B cell (primary cell): ENCODE measurements at regions not wholly inside any gene's neighbourhood (a gene's known extent, or its start where the extent isn't known, plus 50 kb on each side); places are given as distances from the start of the nearest gene placed in this dataset.

Experiments
- ATAC-seq: fragments of 200-7000 bp; cut with Tn5 transposase; one replicate; pipeline ENCODE4 v1.10.0; 2021; ENCODE audit warnings: low read depth, mild to moderate bottlenecking, moderate number of reproducible peaks, moderate library complexity
- CTCF ChIA-PET: fragments of 350-600 bp; sonication (Branson Sonifier 250); formaldehyde crosslinking; loops from one replicate; lab custom pipeline; 2021; ENCODE audit warnings: antibody characterized with exemption, inconsistent platforms; lab: Charles Lee
- POLR2A ChIA-PET: fragments of 350-600 bp; sonication (Branson Sonifier 250); formaldehyde crosslinking; loops from one replicate; lab custom pipeline; 2021; ENCODE audit warnings: antibody characterized with exemption; lab: Charles Lee
- DNase-seq: peaks from one replicate; pipeline ENCODE4 v3.0.0; 2013
- H2AFZ ChIP-seq: 2 replicates; pipeline ENCODE4 v1.6.1; 2012; ENCODE audit warnings: mild to moderate bottlenecking, low read depth, low read length; ENCODE audit not compliant: insufficient read depth, poor library complexity, severe bottlenecking
- H3K27ac ChIP-seq, 2 donors: 1 replicate in 1 of 2; 2 replicates in 1 of 2; pipeline ENCODE4 v1.5.1; 2012 to 2013; ENCODE audit warnings: low read length in 2 of 2, mild to moderate bottlenecking in 2 of 2, moderate library complexity in 1 of 2
- H3K27me3 ChIP-seq, 4 experiments: fragments of 200-600 bp in 1 of 4; sonication (generic) in 1 of 4; replicated peaks in 1 of 4; 1 replicate in 2 of 4; 2 replicates in 2 of 4; pipeline versions ENCODE4 v1.6.1 to v1.7.0; 2013 to 2016; ENCODE audit warnings: low read length in 3 of 4, mild to moderate bottlenecking in 2 of 4, mixed read lengths in 1 of 4, moderate library complexity in 1 of 4; ENCODE audit not compliant: insufficient read depth in 4 of 4, control insufficient read depth in 3 of 4; ENCODE audit errors: control extremely low read depth in 1 of 4
- H3K36me3 ChIP-seq, 2 experiments: replicated peaks in 1 of 2; 1 replicate in 1 of 2; 2 replicates in 1 of 2; pipeline versions ENCODE4 v1.6.1 to v1.7.1; 2013; ENCODE audit warnings: low read length in 1 of 2; ENCODE audit not compliant: insufficient read depth in 2 of 2, control insufficient read depth in 1 of 2; ENCODE audit errors: control extremely low read depth in 1 of 2, extremely low read depth in 1 of 2
- H3K4me1 ChIP-seq, 2 donors: fragments of 200-600 bp in 1 of 2; sonication (generic) in 1 of 2; 1 replicate in 1 of 2; 2 replicates in 1 of 2; pipeline versions ENCODE4 v1.5.1 to v1.6.1; 2013 to 2017; ENCODE audit warnings: low read length in 2 of 2; ENCODE audit not compliant: control insufficient read depth in 2 of 2, insufficient read depth in 2 of 2
- H3K4me2 ChIP-seq: replicated peaks from 2 replicates; pipeline ENCODE3; 2012; ENCODE audit warnings: mild to moderate bottlenecking, low read depth, low read length; ENCODE audit not compliant: poor library complexity, severe bottlenecking
- H3K4me3 ChIP-seq, 5 experiments: fragments of 200-600 bp in 1 of 5; sonication (generic) in 1 of 5; 1 replicate in 3 of 5; 2 replicates in 2 of 5; pipeline versions ENCODE4 v1.5.1 to v1.7.0; 2011 to 2016; ENCODE audit warnings: low read length in 4 of 5, mild to moderate bottlenecking in 4 of 5, low read depth in 2 of 5, control low read depth in 1 of 5, moderate library complexity in 1 of 5; ENCODE audit not compliant: insufficient read depth in 1 of 5; ENCODE audit errors: control extremely low read depth in 1 of 5, extremely low read depth in 1 of 5
- H3K79me2 ChIP-seq: fragments of 200-600 bp; sonication (generic); one replicate; pipeline ENCODE4 v1.6.0; 2016; ENCODE audit warnings: low read length; ENCODE audit not compliant: control insufficient read depth, insufficient read depth
- H3K9ac ChIP-seq: fragments of 200-600 bp; sonication (generic); 2 replicates; pipeline ENCODE4 v1.6.1; 2017; ENCODE audit warnings: mild to moderate bottlenecking, low read length, moderate library complexity
- H3K9me3 ChIP-seq, 3 donors: one replicate each; pipeline versions ENCODE4 v1.6.1 to v1.7.1; 2013; ENCODE audit warnings: low read length in 2 of 3; ENCODE audit not compliant: control insufficient read depth in 2 of 3, insufficient read depth in 1 of 3; ENCODE audit errors: control extremely low read depth in 1 of 3
- H4K20me1 ChIP-seq: 2 replicates; pipeline ENCODE4 v1.6.0; 2012; ENCODE audit warnings: mild to moderate bottlenecking, low read length; ENCODE audit not compliant: insufficient read depth, control insufficient read depth, poor library complexity, severe bottlenecking
- H3K27ac Mint-ChIP-seq: one replicate; pipeline ENCODE4 v1.8.0; 2021; ENCODE audit warnings: mixed read lengths
- H3K27me3 Mint-ChIP-seq: one replicate; pipeline ENCODE4 v1.8.0; 2021; ENCODE audit warnings: mixed read lengths
- H3K4me1 Mint-ChIP-seq: one replicate; pipeline ENCODE4 v1.8.0; 2021; ENCODE audit warnings: mixed read lengths
- H3K4me3 Mint-ChIP-seq: one replicate; pipeline ENCODE4 v1.8.0; 2021; ENCODE audit warnings: mixed read lengths
- H3K9me3 Mint-ChIP-seq: one replicate; pipeline ENCODE4 v1.8.0; 2022; ENCODE audit warnings: mixed read lengths; ENCODE audit not compliant: insufficient read depth
- CTCF ChIP-seq: fragments of 200-600 bp; IDR thresholded peaks from one replicate; pipeline ENCODE4 v1.8.0; 2022; ENCODE audit warnings: antibody characterized with exemption, mild to moderate bottlenecking
- EZH2 ChIP-seq: IDR thresholded peaks from 2 replicates; pipeline ENCODE4 v1.6.1; 2012; ENCODE audit warnings: borderline replicate concordance, low read depth, mild to moderate bottlenecking, moderate library complexity, low read length; ENCODE audit not compliant: insufficient read depth, poor library complexity, severe bottlenecking
- WGBS: methylation state at CpG from one replicate; pipeline ENCODE4 v1.1.5; 2013; ENCODE audit warnings: missing lambda C conversion rate; ENCODE audit not compliant: insufficient coverage; 5-methylcytosine and 5-hydroxymethylcytosine counted together
- intact Hi-C: fragments of 100-400 bp; cut with micrococcal nuclease; formaldehyde crosslinking; loops from one replicate; pipeline ENCODE4 v1.10.0; 2022

- no peak overlapping the region for H3K9ac ChIP-seq
- intact Hi-C loops = no loop called here
- H2AFZ ChIP-seq = no peak overlapping the region
- DNase-seq (no peak), ATAC-seq (no peak)
- no peaks in the 10 kb centered on the region for H3K79me2 ChIP-seq
- H3K4me1 ChIP-seq = peaks cover 3 to 5% of the 10 kb centered on the region in 2 donors
- H3K4me3 ChIP-seq = no peak overlapping the region
- H3K27ac ChIP-seq = no peak overlapping the region
- Mint-ChIP-seq H3K4me1 (peaks cover 24% of the 10 kb centered on the region), H3K27me3 (no peaks in the 10 kb centered on the region), H3K9me3 (peaks cover 5% of the 10 kb centered on the region), H3K27ac (no peak overlapping the region), H3K4me3 (no peak overlapping the region)
- no peak overlapping the region for H3K4me2 ChIP-seq
- CTCF ChIA-PET = no interaction called here
- 97% methylated on average over 3 of the region's 5 CpGs for WGBS
- no peaks in the 10 kb centered on the region for H3K36me3 ChIP-seq
- H3K9me3 ChIP-seq = no peaks in the 10 kb centered on the region
- no peaks in the 10 kb centered on the region for H3K27me3 ChIP-seq
- POLR2A ChIA-PET = no interaction called here
- TF ChIP-seq EZH2 = no peak
- TF ChIP-seq CTCF = no peak
- no peaks in the 10 kb centered on the region for H4K20me1 ChIP-seq
Observed at GRCh38 chr6:14305131-14305530, 187.6 kb downstream of the CD83 start.

GRCh38 chr6:14305624-14306023, 188.1 kb downstream of the CD83 start:
- TF ChIP-seq EZH2 = no peak
- no peak for TF ChIP-seq CTCF
- no peak overlapping the region for H3K27ac Mint-ChIP-seq
- Histone ChIP-seq H3K4me3 (no peak overlapping the region), H3K4me2 (no peak overlapping the region), H3K4me1 (peaks cover 3 to 5% of the 10 kb centered on the region in 2 donors), H2AFZ (no peak overlapping the region), H3K9ac (no peak overlapping the region), H3K27ac (no peak overlapping the region), H3K36me3 (no peaks in the 10 kb centered on the region), H3K79me2 (no peaks in the 10 kb centered on the region), H3K9me3 (no peaks in the 10 kb centered on the region), H3K27me3 (no peaks in the 10 kb centered on the region), H4K20me1 (no peaks in the 10 kb centered on the region)
- no peak for DNase-seq
- ChIA-PET POLR2A (no interaction called here), CTCF (interaction anchor here (0.7 kb wide), 1 partner anchor 60 kb away, joined by 3 read pairs; no protein-coding TSS in a partner anchor)
- WGBS = 100% methylated on average over 1 of the region's 2 CpGs
- peaks cover 26% of the 10 kb centered on the region for H3K4me1 Mint-ChIP-seq
- intact Hi-C loops = no loop called here
- no peak for ATAC-seq
- H3K4me3 Mint-ChIP-seq = no peak overlapping the region
- H3K9me3 Mint-ChIP-seq = peaks cover 5% of the 10 kb centered on the region
- H3K27me3 Mint-ChIP-seq = no peaks in the 10 kb centered on the region
